Testis (tissue), 2 donors: ENCODE measurements at regions not wholly inside any gene's neighbourhood (a gene's known extent, or its start where the extent isn't known, plus 50 kb on each side); places are given as distances from the start of the nearest gene placed in this dataset.

Experiments
- POLR2A ChIP-seq: fragments of 450-650 bp; IDR thresholded peaks from one replicate; pipeline ENCODE4 v1.6.1; 2017; ENCODE audit warnings: antibody characterized with exemption, mild to moderate bottlenecking, moderate library complexity
- TF ChIP-seq, protein P1 (sequence below), 3 experiments: fragments of 450-650 bp in 2 of 3; fragments of 200-600 bp in 1 of 3; sonication (generic) in 1 of 3; IDR thresholded peaks; one replicate each; pipeline ENCODE4 v1.5.1; 2016 to 2019; ENCODE audit warnings: antibody characterized with exemption in 3 of 3, mild to moderate bottlenecking in 2 of 3, moderate library complexity in 1 of 3

DNA sequence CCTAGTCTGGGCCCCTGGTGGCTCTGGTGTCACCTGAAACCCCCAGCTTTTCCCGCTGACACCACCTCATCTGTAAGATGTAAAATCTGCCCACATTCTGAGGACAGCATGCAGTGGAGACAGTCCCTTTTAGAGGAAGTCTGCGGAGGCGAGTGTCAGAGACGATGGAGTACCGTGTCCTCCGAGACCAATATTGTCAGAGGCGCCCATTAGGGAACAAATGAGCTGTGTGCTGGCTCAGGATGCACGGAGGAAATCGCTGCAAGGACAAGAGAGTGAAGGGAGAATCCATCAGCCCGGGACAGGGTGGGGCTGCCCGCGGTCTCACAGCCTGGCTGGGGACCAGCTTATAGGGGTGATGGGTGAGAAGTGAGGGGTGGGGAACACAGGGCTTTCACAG is 214.8 kb downstream of the MATN1 start:
- TF ChIP-seq, protein P1, sequence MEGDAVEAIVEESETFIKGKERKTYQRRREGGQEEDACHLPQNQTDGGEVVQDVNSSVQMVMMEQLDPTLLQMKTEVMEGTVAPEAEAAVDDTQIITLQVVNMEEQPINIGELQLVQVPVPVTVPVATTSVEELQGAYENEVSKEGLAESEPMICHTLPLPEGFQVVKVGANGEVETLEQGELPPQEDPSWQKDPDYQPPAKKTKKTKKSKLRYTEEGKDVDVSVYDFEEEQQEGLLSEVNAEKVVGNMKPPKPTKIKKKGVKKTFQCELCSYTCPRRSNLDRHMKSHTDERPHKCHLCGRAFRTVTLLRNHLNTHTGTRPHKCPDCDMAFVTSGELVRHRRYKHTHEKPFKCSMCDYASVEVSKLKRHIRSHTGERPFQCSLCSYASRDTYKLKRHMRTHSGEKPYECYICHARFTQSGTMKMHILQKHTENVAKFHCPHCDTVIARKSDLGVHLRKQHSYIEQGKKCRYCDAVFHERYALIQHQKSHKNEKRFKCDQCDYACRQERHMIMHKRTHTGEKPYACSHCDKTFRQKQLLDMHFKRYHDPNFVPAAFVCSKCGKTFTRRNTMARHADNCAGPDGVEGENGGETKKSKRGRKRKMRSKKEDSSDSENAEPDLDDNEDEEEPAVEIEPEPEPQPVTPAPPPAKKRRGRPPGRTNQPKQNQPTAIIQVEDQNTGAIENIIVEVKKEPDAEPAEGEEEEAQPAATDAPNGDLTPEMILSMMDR (IDR thresholded peaks at IDR 0.05), result no peak
- no peak for TF ChIP-seq POLR2A
